Lung (tissue), 11 donors: ENCODE measurements at regions not wholly inside any gene's neighbourhood (a gene's known extent, or its start where the extent isn't known, plus 50 kb on each side); places are given as distances from the start of the nearest gene placed in this dataset.

Experiments
- ATAC-seq: fragments of 200-7000 bp; cut with Tn5 transposase; one replicate; pipeline ENCODE4 v1.9.1; 2020; ENCODE audit warnings: moderate number of reproducible peaks; ENCODE audit not compliant: insufficient read depth, low FRiP score
- DNase-seq, 3 donors: peaks; one replicate each; pipeline ENCODE4 v3.0.0-alpha.2; 2013 to 2017
- H3K27ac ChIP-seq, 2 donors: one replicate each; pipeline ENCODE4 v1.5.1; 2013; ENCODE audit warnings: mild to moderate bottlenecking in 2 of 2, moderate library complexity in 2 of 2, control low read depth in 1 of 2, inconsistent platforms in 1 of 2, low read depth in 1 of 2, low read length in 1 of 2
- H3K27me3 ChIP-seq, 3 donors: one replicate each; pipeline ENCODE4 v1.5.1; 2013; ENCODE audit warnings: low read length in 2 of 3; ENCODE audit not compliant: control insufficient read depth in 3 of 3, insufficient read depth in 3 of 3
- H3K36me3 ChIP-seq, 4 donors: one replicate each; pipeline ENCODE4 v1.5.1; 2013; ENCODE audit warnings: low read length in 4 of 4, mild to moderate bottlenecking in 1 of 4, moderate library complexity in 1 of 4; ENCODE audit not compliant: control insufficient read depth in 4 of 4, insufficient read depth in 4 of 4
- H3K4me1 ChIP-seq, 5 donors: one replicate each; pipeline ENCODE4 v1.5.1; 2013; ENCODE audit warnings: low read length in 5 of 5, mild to moderate bottlenecking in 2 of 5, moderate library complexity in 1 of 5; ENCODE audit not compliant: control insufficient read depth in 5 of 5, insufficient read depth in 5 of 5
- H3K4me3 ChIP-seq: one replicate; pipeline ENCODE4 v1.5.1; 2013; ENCODE audit warnings: mild to moderate bottlenecking, control low read depth, moderate library complexity
- H3K9ac ChIP-seq, 2 donors: one replicate each; pipeline ENCODE4 v1.5.1; 2013; ENCODE audit warnings: low read length in 2 of 2, control low read depth in 1 of 2; ENCODE audit not compliant: insufficient read depth in 1 of 2
- H3K9me3 ChIP-seq, 4 donors: one replicate each; pipeline ENCODE4 v1.5.1; 2013; ENCODE audit warnings: low read length in 3 of 4, mild to moderate bottlenecking in 1 of 4, moderate library complexity in 1 of 4; ENCODE audit not compliant: control insufficient read depth in 4 of 4, insufficient read depth in 3 of 4
- CTCF ChIP-seq: IDR thresholded peaks from 2 replicates; pipeline ENCODE4 v1.5.1; 2012; ENCODE audit warnings: mild to moderate bottlenecking; ENCODE audit errors: control extremely low read depth, extremely low read depth
- WGBS, 2 donors: extraction: QIAGEN DNeasy Blood & Tissue Kit; methylation state at CpG; one replicate each; pipeline ENCODE4 v1.1.7; 2013; 5-methylcytosine and 5-hydroxymethylcytosine counted together
- donor health status: control.
- donor health status: control.
- donor health status: Bipolar disorder and iron deficiency.
- donor health status: healthy.
- donor health status: DM: yes; HTN: yes; CAD: no.

DNA sequence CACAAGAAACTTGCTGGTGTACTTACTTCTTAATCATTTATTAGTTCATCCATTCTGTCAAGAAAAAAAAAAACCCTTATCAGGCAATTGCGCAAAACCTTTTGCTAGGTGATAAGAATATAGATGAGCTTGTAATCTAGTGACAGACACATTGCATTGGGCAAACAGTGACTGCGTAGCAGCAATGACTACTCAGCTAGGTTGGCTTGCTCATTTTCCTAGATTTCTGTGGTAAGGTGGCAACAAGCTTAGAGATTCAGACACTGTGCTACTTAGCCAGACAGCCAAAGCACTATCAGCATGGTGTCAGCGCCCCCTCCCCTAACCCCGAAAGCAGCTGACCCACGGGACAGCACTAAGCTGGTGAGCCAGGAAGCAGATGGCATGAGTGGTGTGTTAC lies 203.1 kb downstream of the BARHL2 start:
- DNase-seq: no peak
- Histone ChIP-seq H3K9me3 (peaks cover 0 to 2% (median 0%) of the 10 kb centered on the region in 4 donors), H3K27ac (no peak overlapping the region), H3K9ac (no peak overlapping the region), H3K4me3 (no peak overlapping the region), H3K27me3 (no peaks in the 10 kb centered on the region), H3K36me3 (no peaks in the 10 kb centered on the region), H3K4me1 (no peaks in the 10 kb centered on the region)
- TF ChIP-seq CTCF: no peak
- ATAC-seq: no peak
- 86 to 92% methylated on average over 5 of the region's 5 CpGs for WGBS, 2 donors

GRCh38 chr1:90512441-90512840 lies 204.7 kb downstream of the BARHL2 start:
- ATAC-seq: no peak
- WGBS, 2 donors: 80 to 82% methylated on average over 3 of the region's 3 CpGs

DNA sequence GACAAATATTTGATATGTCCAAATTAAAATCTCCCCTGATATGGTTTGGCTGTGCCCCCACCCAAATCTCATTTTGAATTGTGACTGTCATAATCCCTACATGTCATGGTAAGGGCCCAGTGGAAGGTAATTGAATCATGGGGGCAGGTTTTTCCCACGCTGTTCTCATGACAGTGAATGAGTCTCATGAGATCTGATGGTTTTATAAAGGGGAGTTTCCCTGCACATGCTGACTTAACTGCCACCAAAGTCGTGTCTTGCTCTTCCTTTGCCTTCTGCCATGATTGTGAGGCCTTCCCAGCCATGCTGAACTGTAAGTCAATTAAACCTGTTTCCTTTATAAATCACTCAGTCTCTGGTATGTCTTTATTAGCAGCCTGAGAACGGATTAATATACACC lies 207.0 kb downstream of the BARHL2 start:
- H3K36me3 ChIP-seq: no peaks in the 10 kb centered on the region
- H3K4me1 ChIP-seq: no peaks in the 10 kb centered on the region
- DNase-seq (no peak), ATAC-seq (no peak)
- no peak for TF ChIP-seq CTCF
- H3K27me3 ChIP-seq: no peaks in the 10 kb centered on the region
- no peak overlapping the region for H3K27ac ChIP-seq
- H3K9me3 ChIP-seq: no peaks in the 10 kb centered on the region
- WGBS, 2 donors: 68 to 77% methylated on average over 3 of the region's 3 CpGs
- no peak overlapping the region for H3K4me3 ChIP-seq
- H3K9ac ChIP-seq: no peak overlapping the region

More at GRCh38 chr1:90512441-90512840, 204.7 kb downstream of the BARHL2 start:
- Histone ChIP-seq H3K4me3 (no peak overlapping the region), H3K27me3 (no peaks in the 10 kb centered on the region), H3K36me3 (no peaks in the 10 kb centered on the region), H3K9ac (no peak overlapping the region), H3K9me3 (peaks cover 0 to 2% (median 0%) of the 10 kb centered on the region in 4 donors), H3K27ac (no peak overlapping the region), H3K4me1 (no peaks in the 10 kb centered on the region)
- no peak for TF ChIP-seq CTCF
- no peak for DNase-seq
